Heart left ventricle (tissue), 16 donors: ENCODE measurements at regions not wholly inside any gene's neighbourhood (a gene's known extent, or its start where the extent isn't known, plus 50 kb on each side); places are given as distances from the start of the nearest gene placed in this dataset.

Experiments
- ATAC-seq, 4 donors: fragments of 200-7000 bp; cut with Tn5 transposase; one replicate each; pipeline ENCODE4 v1.9.1; 2020 to 2022; ENCODE audit warnings: moderate library complexity in 4 of 4, mild to moderate bottlenecking in 3 of 4, moderate number of reproducible peaks in 1 of 4
- DNase-seq, 5 donors: peaks; one replicate each; pipeline ENCODE4 v3.0.0-alpha.2; 2020
- H3K27ac ChIP-seq, 12 donors: fragments of 200-600 bp; sonication (generic) in 4 of 12; one replicate each; pipeline versions ENCODE4 v1.5.0 to v1.8.0; 2016 to 2022; ENCODE audit warnings: mild to moderate bottlenecking in 2 of 12
- H3K27me3 ChIP-seq, 9 donors: fragments of 200-600 bp; sonication (generic) in 2 of 9; one replicate each; pipeline versions ENCODE4 v1.5.1 to v1.8.0; 2016 to 2022; ENCODE audit warnings: mild to moderate bottlenecking in 3 of 9
- H3K36me3 ChIP-seq, 9 donors: fragments of 200-600 bp; sonication (generic) in 2 of 9; one replicate each; pipeline versions ENCODE4 v1.5.0 to v1.8.0; 2018 to 2022; ENCODE audit warnings: mild to moderate bottlenecking in 2 of 9
- H3K4me1 ChIP-seq, 12 donors: fragments of 200-600 bp; sonication (generic) in 4 of 12; one replicate each; pipeline versions ENCODE4 v1.5.0 to v1.8.0; 2016 to 2022; ENCODE audit warnings: mild to moderate bottlenecking in 3 of 12
- H3K4me3 ChIP-seq, 12 donors: fragments of 200-600 bp; sonication (generic) in 4 of 12; one replicate each; pipeline versions ENCODE4 v1.5.0 to v1.8.0; 2017 to 2022; ENCODE audit warnings: mild to moderate bottlenecking in 9 of 12, moderate library complexity in 4 of 12
- H3K9me3 ChIP-seq, 12 donors: fragments of 200-600 bp; sonication (generic) in 4 of 12; one replicate each; pipeline versions ENCODE4 v1.5.0 to v1.8.0; 2016 to 2022; ENCODE audit warnings: mild to moderate bottlenecking in 1 of 12
- POLR2A ChIP-seq, 2 donors: fragments of 450-650 bp; IDR thresholded peaks; one replicate each; pipeline ENCODE4 v1.6.1; 2017; ENCODE audit warnings: antibody characterized with exemption in 2 of 2, mild to moderate bottlenecking in 2 of 2, moderate library complexity in 2 of 2
- WGBS, 4 donors: extraction: QIAGEN DNeasy Blood & Tissue Kit in 2 of 4; methylation state at CpG; one replicate each; pipeline versions ENCODE4 v1.1.5 to v1.1.7; 2013 to 2018; 5-methylcytosine and 5-hydroxymethylcytosine counted together
- intact Hi-C, 10 donors: fragments of 100-400 bp; cut with DNase I; formaldehyde crosslinking; loops; one replicate each; pipeline versions ENCODE4 v1.11.1 to v1.14.2; 2022
- TF ChIP-seq, protein P1 (sequence below), 12 donors: fragments of 200-600 bp; sonication (generic) in 4 of 12; IDR thresholded peaks; one replicate each; pipeline versions ENCODE4 v1.5.0 to v1.8.0; 2018 to 2022; ENCODE audit warnings: antibody characterized with exemption in 12 of 12, mild to moderate bottlenecking in 5 of 12
- donor health status: ischemic (EF 13 %, LVEDD 7.1; RV severe dilation, severe dysfunction).
- donor health status: healthy with polysubstance abuse.
- donor health status: DM: no; HTN: yes; CAD: no.
- donor health status: DM: no; HTN: no; CAD: no.
- donor health status: ischemic (EF 25% LVEDD 6.9; RV normal size, moderate dysfunction).
- donor health status: ischemic (EF 25% LVEDD 5.7; RV mildly dilated, moderate dysfunction).
- donor health status: healthy.
- donor health status: DM: yes; HTN: yes; CAD: no.
- donor health status: ischemic (EF 35%, LVEDD 5.7; RV mildly dilated, moderate dysfunction).
- donor health status: nonischemic (EF 11% LVEDD 7.7; RV severe dilation, severe dysfunction).
- donor health status: DM: yes; HTN: yes; CAD: no.
- donor health status: PGD.
- donor health status: ischemic (EF 29% LVEDD 5.4; RV normal size, mild dysfunction).
- donor health status: nonischemic (EF 23%, LVEDD 6.1; RV moderate dilation, normal function).

DNA sequence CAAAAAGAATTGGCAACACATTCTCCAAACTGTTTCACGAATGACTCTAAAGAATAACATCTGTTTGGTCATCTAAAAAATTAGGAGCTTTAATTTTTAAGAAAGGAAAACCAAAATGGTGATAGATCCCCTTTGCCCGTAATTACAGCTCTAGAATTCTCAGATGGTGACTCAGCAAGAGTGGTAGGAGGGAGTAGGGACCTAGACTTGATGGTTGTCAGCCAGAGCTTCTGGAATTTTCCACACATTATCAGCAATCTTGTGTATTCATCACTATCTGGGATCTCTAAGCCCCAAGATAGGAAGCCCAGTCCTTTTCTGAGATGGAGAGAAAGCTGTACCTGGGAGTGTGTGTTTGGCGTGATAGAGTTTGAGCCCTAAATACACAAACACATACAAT lies 103.9 kb upstream of the RAB40AL start:
- intact Hi-C loops: loop anchor here in 1 of 10 donors (10.0 kb wide), 1 partner anchor 108 kb away; the partner anchor contains the start of gene GPRASP3
- Histone ChIP-seq H3K4me1 (no peaks in the 10 kb centered on the region), H3K4me3 (no peak overlapping the region), H3K27me3 (no peaks in the 10 kb centered on the region), H3K36me3 (peaks cover 0 to 3% (median 0%) of the 10 kb centered on the region in 9 donors), H3K9me3 (no peaks in the 10 kb centered on the region), H3K27ac (no peak overlapping the region)
- DNase-seq: no peak
- no peak for TF ChIP-seq POLR2A (IDR thresholded peaks at IDR 0.05)
- TF ChIP-seq, protein P1, sequence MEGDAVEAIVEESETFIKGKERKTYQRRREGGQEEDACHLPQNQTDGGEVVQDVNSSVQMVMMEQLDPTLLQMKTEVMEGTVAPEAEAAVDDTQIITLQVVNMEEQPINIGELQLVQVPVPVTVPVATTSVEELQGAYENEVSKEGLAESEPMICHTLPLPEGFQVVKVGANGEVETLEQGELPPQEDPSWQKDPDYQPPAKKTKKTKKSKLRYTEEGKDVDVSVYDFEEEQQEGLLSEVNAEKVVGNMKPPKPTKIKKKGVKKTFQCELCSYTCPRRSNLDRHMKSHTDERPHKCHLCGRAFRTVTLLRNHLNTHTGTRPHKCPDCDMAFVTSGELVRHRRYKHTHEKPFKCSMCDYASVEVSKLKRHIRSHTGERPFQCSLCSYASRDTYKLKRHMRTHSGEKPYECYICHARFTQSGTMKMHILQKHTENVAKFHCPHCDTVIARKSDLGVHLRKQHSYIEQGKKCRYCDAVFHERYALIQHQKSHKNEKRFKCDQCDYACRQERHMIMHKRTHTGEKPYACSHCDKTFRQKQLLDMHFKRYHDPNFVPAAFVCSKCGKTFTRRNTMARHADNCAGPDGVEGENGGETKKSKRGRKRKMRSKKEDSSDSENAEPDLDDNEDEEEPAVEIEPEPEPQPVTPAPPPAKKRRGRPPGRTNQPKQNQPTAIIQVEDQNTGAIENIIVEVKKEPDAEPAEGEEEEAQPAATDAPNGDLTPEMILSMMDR (IDR thresholded peaks at IDR 0.05): no peak
- no peak for ATAC-seq
- 74 to 91% (median 82%) methylated on average over 3 of the region's 3 CpGs for WGBS, 4 donors

DNA sequence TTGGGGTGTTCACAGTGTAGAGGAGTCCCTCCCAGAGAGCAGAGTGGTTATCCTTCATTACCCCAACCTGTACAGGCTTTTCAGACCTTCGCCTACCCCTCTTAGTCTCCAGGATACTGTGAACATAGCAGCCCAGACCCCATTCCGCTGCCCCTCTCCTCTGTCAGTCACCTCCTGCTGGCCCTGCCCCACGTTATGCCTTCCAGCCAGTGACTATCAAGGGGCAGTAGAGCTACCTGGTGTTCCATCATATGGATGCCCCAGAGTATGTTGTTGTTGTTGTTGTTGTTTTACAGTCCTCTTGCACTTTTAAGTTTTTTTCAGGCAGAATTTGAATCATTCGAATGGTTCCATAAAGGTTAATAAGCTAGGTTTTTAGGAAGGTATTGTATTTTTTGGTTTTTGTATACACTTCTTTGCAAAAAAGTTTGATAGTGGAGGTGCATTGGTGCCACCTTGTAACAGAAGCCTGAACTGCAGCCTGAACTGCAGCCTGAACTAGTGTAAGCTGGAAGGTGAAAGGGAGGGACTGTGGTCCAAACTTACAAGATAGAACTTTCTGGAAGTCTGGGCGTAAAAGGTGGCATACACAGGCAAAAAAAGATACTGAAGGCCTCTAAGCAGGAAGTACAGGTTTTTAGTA lies 101.4 kb upstream of the RAB40AL start:
- intact Hi-C loops: loop anchor here in 1 of 10 donors (10.0 kb wide), 1 partner anchor 111 kb away; the partner anchor contains the start of gene GPRASP3
- no peak overlapping the region for H3K27ac ChIP-seq
- H3K27me3 ChIP-seq: no peaks in the 10 kb centered on the region
- ATAC-seq: no peak
- 52 to 81% (median 66%) methylated on average over 5 of the region's 5 CpGs for WGBS, 4 donors
- peaks cover 0 to 5% (median 0%) of the 10 kb centered on the region in 9 donors for H3K36me3 ChIP-seq
- no peaks in the 10 kb centered on the region for H3K4me1 ChIP-seq
- no peak for TF ChIP-seq POLR2A (IDR thresholded peaks at IDR 0.05)
- TF ChIP-seq, protein P1 (IDR thresholded peaks at IDR 0.05): peak; percentile 16 to 53 (median 36)
- no peak overlapping the region for H3K4me3 ChIP-seq
- DNase-seq: no peak
- H3K9me3 ChIP-seq: no peaks in the 10 kb centered on the region

DNA sequence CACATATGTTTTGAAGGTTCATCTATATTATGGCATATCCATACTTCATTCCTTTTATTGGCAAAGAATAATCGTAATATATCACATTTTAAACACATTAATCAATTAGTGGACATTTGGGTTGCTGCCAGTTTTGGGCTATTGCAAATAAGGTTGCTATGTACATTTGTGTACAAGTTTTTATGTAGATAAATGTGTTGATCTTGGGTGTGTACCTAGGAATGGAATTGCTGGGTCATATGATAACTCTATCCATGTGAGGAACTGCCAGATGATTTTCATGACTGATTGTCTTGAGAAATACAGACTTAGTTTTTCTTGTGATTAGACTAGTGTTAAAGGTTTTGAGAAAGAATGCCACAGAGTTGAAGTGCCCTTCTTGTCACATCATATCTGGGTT lies 99.2 kb upstream of the RAB40AL start:
- 52 to 91% (median 79%) methylated on average over 1 of the region's 1 CpG for WGBS, 4 donors

More for the DNA sequence above, 99.2 kb upstream of the RAB40AL start:
- Histone ChIP-seq H3K27ac (no peak overlapping the region), H3K27me3 (no peaks in the 10 kb centered on the region), H3K9me3 (no peaks in the 10 kb centered on the region), H3K4me3 (no peak overlapping the region), H3K36me3 (peaks cover 0 to 5% (median 0%) of the 10 kb centered on the region in 9 donors), H3K4me1 (no peaks in the 10 kb centered on the region)
- intact Hi-C loops: loop anchor here in 1 of 10 donors (10.0 kb wide), 1 partner anchor 113 kb away; the partner anchor contains the start of gene GPRASP3
- DNase-seq (no peak), ATAC-seq (no peak)
- TF ChIP-seq, protein P1 (IDR thresholded peaks at IDR 0.05): no peak
- no peak for TF ChIP-seq POLR2A (IDR thresholded peaks at IDR 0.05)
